ENCODE measurements at regions not wholly inside any gene's neighbourhood (a gene's known extent, or its start where the extent isn't known, plus 50 kb on each side); places are given as distances from the start of the nearest gene placed in this dataset.

- no peak for DNase-seq
These were observed 1307.5 kb downstream of the GRIK2 start for GRCh38 chr6:102701019-102701418.

GRCh38 chr6:102686461-102686860 lies 1293.0 kb downstream of the GRIK2 start:
- DNase-seq: no peak

- no peak for DNase-seq
These were observed 1286.9 kb downstream of the GRIK2 start for GRCh38 chr6:102680413-102680812.

DNA sequence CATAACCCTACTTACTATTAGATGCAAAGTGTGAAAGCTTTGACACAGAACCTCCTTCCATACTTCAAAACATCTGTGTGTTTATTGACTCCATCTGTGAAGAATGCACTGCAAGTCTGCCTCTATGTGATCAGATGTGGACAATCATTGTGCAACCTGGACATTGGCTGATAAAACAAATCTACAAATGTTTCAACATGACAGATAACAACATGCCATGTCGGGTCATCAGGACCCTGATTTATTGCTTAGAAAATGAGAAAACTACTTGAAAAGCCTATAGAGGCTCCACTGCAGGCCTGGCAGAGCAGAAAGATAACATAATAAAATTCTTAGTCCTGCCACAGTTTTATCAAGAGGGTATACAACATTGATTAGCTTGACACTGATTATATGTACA lies 1286.4 kb downstream of the GRIK2 start:
- DNase-seq: no peak

DNA sequence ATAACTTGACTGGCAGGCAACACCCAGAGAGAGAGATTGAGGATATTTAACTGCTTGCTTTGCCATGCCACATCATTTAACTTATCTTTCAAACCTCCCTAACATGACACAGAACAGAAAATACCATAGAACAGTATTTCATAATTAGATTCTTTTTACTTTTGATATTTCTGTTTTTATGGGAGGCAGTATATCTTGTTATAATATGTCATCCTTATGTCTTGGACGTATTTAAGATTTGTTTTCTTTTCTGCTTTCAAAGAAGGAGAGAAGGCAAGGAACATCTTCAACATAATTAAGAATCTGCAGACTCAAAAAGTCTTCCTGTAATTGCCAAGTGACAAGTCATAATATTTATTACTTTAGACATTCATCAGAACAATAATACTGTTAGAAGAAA lies 1283.7 kb downstream of the GRIK2 start:
- DNase-seq: no peak

- DNase-seq: peak; percentile 63 to 74
These were observed 1277.2 kb downstream of the GRIK2 start for GRCh38 chr6:102670735-102671134.

GRCh38 chr6:102662851-102663250 lies 1269.3 kb downstream of the GRIK2 start:
- no peak for DNase-seq

DNA sequence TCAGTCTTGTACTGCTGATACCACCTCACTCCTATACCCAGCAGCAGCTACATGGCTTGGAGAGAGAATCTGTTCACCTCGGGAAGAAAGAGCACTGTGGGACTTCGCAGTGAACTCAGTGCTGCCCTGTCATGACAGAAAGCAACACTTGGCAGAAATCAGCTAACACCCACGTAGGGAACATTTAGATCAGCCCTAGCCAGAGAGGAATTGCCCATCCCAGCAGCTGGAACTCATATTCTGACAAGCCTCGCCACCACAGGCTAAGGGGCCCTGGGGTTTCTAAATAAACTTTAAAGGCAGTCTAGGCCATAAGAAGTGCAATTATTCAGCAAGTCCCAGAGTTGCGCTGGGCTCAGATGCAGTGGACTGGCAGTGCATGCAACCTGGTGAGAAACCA lies 1266.8 kb downstream of the GRIK2 start:
- no peak for DNase-seq

DNA sequence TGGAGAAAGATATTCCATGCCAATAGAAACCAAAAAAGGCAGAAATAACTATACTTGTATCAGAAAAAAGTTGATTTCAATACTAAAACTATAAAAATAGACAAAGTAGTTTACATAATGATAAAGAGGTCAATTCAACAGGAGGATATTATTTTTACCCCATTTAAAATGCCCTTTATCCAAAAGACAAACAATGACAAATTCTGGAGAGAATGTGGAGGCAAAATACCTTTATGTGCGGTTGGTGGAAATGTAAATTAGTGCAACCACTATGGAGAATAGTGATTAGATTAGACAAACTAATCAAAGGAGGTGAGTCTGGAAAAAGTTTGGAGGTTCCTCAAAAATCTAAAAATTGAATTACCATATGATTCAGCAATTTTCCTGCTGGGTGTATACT lies 1262.3 kb downstream of the GRIK2 start:
- DNase-seq: no peak

DNA sequence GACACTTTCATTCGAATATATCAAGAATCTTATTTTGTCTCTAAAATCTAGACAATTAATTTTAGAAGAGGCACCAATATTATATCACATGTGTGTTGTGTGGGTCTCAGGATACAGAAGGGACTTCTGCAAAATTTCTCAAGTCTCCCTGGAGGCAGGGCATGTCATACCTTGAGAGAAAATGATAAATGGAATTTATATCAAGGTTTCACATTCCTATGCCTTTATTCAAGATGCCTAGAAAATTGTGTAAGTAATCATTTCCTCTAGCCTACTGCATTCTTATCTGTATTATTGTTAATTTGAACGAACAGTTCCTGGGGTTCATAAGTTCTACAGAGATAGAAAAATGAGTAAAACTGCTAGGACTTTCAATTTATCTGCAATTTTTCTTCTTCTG lies 1247.9 kb downstream of the GRIK2 start:
- no peak for DNase-seq

DNA sequence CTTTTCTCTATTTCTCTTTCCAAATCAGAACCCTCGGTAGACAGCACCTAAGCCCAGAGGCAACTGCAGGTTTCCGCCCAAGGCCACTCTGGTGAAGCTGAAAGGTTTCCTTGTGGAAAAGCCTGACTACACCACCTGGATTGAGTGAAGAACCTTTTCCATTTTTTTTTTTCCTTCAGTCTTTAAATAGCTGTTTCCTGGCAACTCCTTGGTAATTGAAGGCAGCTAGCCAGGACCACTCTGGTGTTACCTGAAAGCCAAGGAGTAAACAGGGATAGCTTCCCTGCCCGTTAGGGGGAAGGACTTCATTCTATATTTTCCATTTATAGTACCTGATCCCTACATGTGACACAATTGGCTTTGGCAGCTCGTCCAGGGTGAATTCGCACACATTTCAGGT lies 1238.4 kb downstream of the GRIK2 start:
- no peak for DNase-seq

- DNase-seq: no peak
These were observed 1229.7 kb downstream of the GRIK2 start for GRCh38 chr6:102623201-102623600.

DNA sequence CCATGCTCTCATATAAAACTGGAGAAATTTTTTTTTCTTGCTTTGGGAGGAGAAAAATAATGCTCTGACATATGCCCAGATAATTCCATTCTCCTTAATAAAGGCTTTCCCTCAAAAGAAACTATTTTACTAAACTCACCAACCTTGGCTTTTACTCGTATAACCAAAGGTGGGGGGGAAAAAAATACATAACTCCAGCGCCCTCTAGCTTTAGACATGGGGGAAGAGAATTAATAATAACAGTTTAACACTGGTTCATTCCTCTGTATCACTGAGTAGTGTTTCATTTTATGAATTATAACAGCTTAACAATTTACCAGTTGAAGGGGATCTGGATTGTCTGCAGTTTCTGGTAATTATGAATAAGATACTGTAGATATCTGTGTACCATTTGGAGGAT lies 1226.1 kb downstream of the GRIK2 start:
- DNase-seq: peak in 1 of 2 experiments; percentile 25

- DNase-seq: peak in 1 of 2 experiments; percentile 19
These were observed 1189.1 kb downstream of the GRIK2 start for GRCh38 chr6:102582569-102582968.

DNA sequence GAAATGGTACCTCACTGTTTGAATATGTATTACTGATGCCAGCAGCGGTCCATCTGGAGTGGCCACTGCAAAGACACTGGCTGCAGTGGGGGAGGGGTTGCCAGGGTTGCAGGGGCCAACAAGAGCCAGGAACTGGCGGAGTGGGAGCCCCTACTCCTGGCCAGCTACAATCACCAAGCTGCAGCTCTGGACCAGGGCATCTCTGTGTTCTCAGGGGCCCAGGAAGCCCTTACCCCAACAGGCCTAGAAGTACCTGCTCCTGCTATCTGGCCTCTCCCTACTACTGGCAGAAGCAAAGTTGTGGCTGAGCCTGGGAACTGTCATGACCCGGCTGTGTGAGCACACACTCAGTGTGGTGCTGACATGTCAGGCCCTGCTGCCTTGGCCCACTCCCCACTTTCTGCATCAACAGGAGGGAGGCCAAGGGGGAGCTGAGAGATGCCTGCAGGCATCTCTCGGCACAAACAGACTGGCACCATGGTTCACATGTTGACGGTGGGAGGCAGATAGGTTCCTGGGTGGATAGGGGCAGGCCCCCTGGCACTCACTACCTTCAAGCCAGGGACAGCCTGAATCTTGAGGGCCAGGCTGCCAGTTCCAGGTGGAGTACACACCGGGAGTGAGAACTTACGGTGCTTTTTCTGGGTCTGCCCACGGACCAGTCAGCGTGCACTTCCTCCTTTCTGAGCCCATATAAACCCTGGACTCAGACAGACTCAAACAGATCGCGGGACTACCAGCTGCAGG lies 1188.0 kb downstream of the GRIK2 start:
- no peak for DNase-seq

GRCh38 chr6:102571236-102571908 lies 1177.9 kb downstream of the GRIK2 start:
- peak; percentile 33 to 85 for DNase-seq

DNA sequence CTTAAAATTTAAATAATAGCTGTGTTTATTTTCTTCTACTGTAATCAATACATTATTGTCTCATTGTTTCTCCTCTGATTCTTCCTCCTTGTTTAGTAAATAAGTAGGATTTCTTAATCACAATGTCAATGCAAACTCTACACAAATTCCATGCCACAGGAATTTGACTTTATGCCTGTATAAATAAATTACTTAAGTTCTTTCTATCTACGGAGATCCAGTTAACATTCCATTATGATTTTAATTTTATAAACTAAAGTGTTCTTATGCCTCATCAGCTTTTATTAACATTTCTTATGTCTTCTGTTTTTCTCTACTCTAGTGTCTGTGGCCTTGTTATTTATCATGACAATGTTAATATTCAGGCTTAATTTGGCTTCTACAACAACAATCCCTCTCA lies 1169.2 kb downstream of the GRIK2 start:
- DNase-seq: no peak

DNA sequence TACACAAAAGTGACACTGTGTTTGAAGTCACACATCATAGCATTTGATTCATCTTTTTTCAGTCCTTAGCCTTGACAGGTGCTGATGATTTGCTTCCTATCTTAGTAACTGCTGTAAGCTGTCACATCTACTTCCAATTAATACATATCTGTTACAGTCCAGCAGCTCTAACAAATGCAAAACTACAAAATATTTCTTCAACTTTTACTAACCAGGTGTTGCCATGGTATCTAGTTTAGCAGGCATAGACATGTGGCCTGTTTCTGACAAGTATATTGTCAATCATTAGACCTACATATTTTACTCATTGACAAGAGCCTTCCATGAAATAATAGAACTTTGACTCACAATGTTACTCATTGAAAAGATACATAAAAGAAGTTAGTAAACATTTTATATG lies 1159.7 kb downstream of the GRIK2 start:
- DNase-seq: no peak

- DNase-seq: no peak
These were observed 1155.8 kb downstream of the GRIK2 start for GRCh38 chr6:102549221-102549874.

- DNase-seq: peak in 1 of 2 experiments; percentile 9
These were observed 1131.8 kb downstream of the GRIK2 start for GRCh38 chr6:102525336-102525735.

GRCh38 chr6:102520966-102521365 lies 1127.5 kb downstream of the GRIK2 start:
- DNase-seq: peak; percentile 52 to 80

- no peak for DNase-seq
These were observed 1124.0 kb downstream of the GRIK2 start for GRCh38 chr6:102517506-102517905.

DNA sequence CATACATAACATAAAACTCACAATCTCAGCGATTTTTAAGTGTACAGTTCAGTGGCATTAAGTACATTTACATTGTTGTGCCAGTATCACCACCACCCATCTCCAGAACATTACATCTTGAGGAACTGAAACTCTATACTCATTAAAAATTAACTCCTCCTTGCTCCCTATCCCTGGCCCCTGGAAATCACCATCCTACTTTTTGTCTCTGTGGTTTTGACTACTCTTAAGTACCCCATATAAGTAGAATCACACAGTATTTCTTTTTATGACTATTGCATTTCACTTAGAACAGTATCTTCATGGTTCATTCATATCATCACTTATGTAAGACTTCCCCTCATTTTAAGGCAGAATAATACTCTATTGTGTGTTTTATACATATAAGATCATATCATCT lies 1108.1 kb downstream of the GRIK2 start:
- DNase-seq: no peak

DNA sequence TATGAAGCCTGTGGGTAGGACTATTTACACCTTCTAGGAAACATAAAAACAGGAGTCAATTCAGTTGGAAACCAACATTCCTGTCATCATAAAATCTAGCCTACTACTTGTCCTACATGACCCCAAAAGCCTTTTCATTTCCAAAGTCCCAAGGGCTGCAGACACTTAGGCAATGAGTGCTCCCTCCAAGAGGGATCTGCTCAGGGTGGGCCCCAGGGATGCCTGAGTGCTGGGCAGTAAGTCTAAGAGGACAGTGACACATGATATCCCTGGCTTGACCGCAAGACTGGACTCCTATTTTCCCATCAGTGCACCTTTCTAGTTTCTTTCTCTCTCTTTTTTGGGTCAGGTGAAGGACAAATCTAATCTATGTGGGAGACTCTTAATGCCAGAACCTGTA lies 1101.3 kb downstream of the GRIK2 start:
- no peak for DNase-seq
